IPS-NIHi7 (cell line): ENCODE measurements at regions not wholly inside any gene's neighbourhood (a gene's known extent, or its start where the extent isn't known, plus 50 kb on each side); places are given as distances from the start of the nearest gene placed in this dataset.
"Not testable (repeated sequence)": the region's sequence is repeated elsewhere in the genome, so short reads cannot be mapped to it uniquely, and the experiment has no call there.

ENCODE experiments used
- DNase-seq: peaks from one replicate; pipeline ENCODE4 v3.0.0; 2012; ENCODE audit warnings: mixed read lengths; ENCODE audit errors: extremely low spot score

DNA sequence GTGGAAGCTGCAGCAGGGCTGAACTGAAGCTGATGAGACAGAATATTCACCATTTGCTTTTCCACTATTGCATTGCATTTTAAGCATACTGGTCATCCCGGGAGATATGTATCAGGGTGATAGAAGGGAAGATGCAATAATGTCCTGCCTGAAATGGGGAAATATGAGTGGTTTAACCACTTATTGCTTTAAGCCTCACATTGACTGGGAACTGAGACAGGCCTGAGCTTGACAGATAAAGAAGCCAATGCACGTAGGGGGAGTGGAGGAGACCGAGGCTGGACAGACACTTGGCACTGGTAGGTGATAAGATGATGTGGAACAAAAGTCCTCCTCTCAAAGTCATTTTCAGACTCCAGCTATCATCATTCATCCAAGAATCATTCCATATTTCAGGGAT, 911.7 kb upstream of the NCAM2 start:
- DNase-seq = no peak

DNA sequence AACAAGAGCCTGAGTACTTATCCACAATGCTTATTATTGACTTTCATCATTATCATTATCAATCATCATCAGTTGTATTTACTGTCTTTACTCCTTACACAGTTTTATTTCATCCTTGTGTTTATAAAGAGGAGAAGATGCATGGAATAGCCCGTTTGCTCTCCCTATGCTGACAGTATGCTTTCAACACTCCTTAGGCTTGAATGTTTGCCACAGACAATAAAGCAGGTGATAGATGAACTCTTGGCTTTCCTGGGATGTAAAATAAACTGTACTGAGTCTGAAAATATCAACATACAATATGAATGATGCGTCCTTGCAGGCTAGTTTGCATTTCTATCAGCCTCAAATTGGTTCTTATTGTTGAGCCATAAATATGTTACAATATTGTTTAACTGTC, 891.8 kb upstream of the NCAM2 start:
- DNase-seq = no peak

- DNase-seq = no peak
Observed at GRCh38 chr21:20108016-20108415, 890.2 kb upstream of the NCAM2 start.

DNA sequence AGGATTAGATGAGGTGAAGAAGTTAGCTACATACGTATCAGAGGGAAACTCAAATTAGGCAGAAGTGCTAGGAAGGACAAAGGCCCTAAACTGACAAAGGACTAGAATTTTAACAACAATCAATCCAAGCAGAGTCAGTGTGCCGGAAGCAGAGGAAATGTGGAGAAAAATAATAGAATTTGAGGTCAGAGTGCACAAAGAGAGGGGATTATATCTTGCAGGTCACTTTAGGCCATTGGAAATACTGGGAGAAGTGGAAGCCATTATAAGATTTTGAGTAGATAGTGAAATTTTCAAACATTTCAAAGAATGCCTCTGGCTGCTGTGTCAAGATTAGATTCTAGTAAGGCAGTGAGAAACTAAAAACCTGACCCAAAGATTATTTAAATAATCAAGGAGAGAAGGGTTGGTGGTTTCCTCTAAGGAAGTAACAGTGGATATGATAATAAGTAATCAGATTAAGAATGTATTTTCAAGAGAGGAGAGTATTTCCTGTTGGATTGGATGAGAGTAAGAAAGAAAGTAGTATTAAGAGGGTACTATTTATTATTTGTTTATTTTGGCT, 889.2 kb upstream of the NCAM2 start:
- no peak for DNase-seq

DNA sequence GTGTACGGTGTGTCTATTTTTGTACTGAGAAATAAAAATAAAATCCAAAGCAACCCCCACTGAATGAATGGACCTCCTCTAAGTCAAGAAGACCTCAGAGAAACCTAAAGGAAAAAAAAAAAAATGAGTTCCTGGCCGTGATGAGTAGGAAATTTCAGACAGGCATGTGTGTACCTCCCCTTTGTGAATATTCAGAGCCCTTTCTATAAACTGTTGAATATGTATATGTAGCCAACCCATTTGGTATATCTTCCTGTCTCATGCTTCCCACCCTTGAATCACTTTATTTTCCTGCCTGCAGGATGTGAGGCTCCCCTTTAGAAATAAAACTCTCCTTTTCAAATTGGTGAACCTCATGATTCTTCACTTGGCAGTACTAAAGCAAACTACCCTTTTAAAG, 887.8 kb upstream of the NCAM2 start:
- no peak for DNase-seq

- no peak for DNase-seq
Observed at GRCh38 chr21:20151741-20152140, 846.5 kb upstream of the NCAM2 start.

- DNase-seq = no peak
Observed at GRCh38 chr21:20163167-20163566, 835.0 kb upstream of the NCAM2 start.

- DNase-seq = no peak
Observed at GRCh38 chr21:20167059-20167458, 831.1 kb upstream of the NCAM2 start.

GRCh38 chr21:20169812-20170576, 828.2 kb upstream of the NCAM2 start:
- DNase-seq = no peak

DNA sequence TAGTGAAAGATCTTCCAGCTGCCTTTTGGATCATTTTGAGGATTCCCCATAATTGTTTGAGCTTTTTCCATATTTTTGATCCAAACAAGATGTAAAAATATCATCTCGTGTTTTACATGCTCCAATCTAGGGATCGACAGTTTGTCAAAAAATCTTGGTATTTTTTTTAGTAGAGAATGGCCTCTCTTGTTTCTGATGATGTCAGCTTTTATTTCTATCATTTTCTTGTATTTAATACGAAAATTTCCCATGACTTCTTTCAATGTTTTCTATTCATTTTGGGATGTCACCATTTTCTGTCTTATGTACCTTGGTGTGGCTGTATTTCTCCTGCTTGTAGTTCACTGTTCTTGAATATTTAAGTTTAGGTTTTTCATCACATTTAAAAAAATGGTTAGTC, 812.0 kb upstream of the NCAM2 start:
- no peak for DNase-seq

- no peak for DNase-seq
Observed at GRCh38 chr21:20187028-20187427, 811.2 kb upstream of the NCAM2 start.

DNA sequence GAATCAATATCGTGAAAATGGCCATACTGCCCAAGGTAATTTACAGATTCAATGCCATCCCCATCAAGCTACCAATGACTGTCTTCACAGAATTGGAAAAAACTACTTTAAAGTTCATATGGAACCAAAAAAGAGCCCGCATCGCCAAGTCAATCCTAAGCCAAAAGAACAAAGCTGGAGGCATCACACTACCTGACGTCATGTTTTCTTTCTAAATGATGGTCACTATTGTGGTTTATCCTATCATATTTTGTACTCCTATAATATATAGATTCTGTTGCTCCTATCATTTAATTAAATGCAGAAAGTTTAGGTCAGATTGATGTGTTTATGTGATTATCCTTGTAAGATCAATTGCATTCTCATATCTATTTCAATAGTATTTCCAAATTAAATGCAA, 796.9 kb upstream of the NCAM2 start:
- DNase-seq = not testable (repeated sequence)

GRCh38 chr21:20207335-20207734, 790.9 kb upstream of the NCAM2 start:
- no peak for DNase-seq

GRCh38 chr21:20215959-20216358, 782.2 kb upstream of the NCAM2 start:
- DNase-seq = no peak

DNA sequence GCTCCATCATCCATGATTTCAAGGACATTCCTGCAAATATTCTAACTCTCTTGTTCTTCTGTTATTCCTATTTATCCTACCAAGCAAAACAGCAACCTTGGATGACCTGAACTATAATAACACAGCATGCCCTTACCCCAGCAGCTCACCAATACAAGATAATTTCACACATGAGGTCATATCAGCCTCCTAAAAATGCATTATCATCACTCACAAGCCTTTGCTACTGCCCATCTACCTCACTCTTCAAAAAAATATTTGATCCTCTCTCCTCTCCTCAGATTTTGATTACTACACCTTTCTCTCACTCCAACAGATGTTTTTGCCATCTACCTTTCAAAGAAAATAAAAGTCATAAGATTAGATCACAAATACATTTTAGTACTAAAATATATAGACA, 777.6 kb upstream of the NCAM2 start:
- no peak for DNase-seq

- DNase-seq = not testable (repeated sequence)
Observed at GRCh38 chr21:20221981-20222380, 776.2 kb upstream of the NCAM2 start.

DNA sequence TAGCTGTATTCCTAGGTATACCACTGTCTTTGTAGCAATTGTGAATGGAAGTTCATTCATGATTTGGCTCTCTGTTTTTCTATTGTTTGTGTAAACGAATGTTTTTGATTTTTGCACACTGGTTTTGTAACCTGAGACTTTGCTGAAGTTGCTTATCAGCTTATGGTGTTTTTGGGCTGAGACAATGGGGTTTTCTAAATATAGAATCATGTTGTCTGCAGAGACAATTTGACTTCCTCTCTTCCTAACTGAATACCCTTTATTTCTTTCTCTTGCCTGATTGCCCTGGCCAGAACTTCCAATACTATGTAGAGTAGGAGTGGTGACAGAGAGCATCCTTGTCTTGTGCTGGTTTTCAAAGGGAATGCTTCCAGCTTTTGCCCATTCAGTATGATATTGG, 761.6 kb upstream of the NCAM2 start:
- DNase-seq = not testable (repeated sequence)

DNA sequence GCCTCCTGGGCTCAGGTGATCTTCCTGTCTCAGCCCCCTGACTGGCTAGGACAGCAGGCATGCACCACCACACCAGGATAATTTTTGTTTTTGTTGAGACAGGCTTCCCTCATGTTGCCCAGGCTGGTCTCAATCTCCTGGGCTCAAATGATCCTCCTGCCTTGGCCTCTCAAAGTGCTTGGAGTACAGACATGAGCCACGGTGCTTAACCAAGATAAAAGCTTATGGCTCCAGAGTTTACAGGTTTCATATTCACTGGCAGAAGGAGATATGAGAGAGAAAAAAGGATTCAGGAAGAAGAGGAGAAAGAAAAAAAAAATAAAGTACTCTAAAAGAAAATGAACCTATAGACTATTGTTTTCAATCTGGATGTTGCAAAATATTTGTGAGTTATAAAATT, 748.8 kb upstream of the NCAM2 start:
- DNase-seq = no peak

- DNase-seq = no peak
Observed at GRCh38 chr21:20250337-20250736, 747.9 kb upstream of the NCAM2 start.

DNA sequence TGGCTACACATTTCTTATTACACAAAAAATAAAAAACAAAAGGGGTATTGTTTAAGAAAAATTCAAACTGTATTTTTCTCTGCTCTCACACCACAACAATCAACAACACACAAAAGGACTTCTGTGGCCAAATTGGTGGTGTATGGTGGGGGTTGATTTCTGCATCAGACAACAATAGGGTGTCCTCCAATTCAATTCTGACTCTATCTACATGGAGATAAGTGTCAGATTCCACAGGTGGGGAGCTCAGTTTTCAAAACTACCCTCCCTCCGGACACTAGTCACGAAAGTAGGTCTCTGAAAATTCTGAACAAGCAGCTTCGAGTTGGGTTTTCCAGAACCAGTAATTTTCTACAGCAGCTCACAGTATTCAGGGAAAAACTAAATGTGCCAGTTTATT, 744.9 kb upstream of the NCAM2 start:
- DNase-seq = no peak

DNA sequence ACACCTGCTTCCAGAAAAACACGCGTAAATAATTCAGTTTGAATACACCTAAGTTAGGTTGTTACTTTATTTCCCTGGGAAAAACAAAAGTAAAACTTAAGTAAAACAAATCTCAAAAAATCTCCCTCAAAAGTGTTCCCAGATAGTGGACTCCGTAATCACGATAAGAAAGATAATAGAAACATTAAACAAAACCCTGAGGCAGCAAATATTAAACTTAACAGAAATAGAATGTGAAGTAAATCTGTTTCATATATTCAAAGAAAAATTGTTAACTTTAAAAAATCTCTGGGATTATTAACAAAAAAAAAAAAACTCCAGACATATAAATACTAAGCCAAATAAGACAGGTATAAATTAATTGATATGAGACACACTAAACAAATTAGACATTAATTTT, 743.2 kb upstream of the NCAM2 start:
- no peak for DNase-seq

DNA sequence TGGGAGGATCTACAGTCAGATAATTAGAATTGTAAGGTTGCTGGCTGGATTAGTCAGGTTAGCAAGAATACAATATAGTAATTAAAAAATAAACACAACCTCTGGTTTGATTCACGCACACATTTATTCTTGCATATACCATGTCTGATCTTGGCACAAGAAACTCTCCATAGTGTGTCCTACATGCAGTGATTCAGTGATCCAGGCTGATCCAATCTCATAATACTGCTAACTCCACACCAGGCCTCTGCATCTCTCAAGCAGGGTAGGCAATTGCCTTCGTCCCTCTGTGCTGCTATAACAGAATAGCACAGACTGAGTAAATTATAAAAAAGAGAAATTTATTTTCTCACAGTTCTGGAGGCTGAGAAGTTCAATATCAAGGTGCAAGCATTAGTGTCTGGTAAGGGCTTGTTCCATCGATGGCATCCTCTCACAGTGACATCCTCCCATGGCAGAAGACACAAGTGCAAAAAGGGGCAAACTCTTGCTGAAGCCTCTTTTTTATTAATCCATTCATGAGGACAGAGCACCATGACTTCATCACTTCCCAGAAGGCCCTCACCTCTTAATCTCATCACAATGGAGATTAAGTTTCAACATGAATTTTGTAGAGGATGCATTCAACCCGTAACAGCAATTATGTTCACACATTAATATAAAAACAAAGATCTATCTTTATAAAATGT, 741.0 kb upstream of the NCAM2 start:
- no peak for DNase-seq

GRCh38 chr21:20258542-20258941, 739.7 kb upstream of the NCAM2 start:
- DNase-seq = no peak
